Endothelial cell (in vitro differentiated cells): ENCODE measurements at regions not wholly inside any gene's neighbourhood (a gene's known extent, or its start where the extent isn't known, plus 50 kb on each side); places are given as distances from the start of the nearest gene placed in this dataset.
"Not testable (repeated sequence)": the region's sequence is repeated elsewhere in the genome, so short reads cannot be mapped to it uniquely, and the experiment has no call there.

Source experiments
- DNase-seq: peaks from one replicate; pipeline ENCODE4 v3.0.0; 2021; ENCODE audit warnings: low spot score
- H3K27ac Mint-ChIP-seq: one replicate; pipeline ENCODE4 v1.8.0; 2021; ENCODE audit warnings: mixed read lengths, inconsistent platforms; ENCODE audit not compliant: unreplicated experiment
- H3K27me3 Mint-ChIP-seq: one replicate; pipeline ENCODE4 v1.8.0; 2021; ENCODE audit warnings: mild to moderate bottlenecking, moderate library complexity, mixed read lengths, inconsistent platforms; ENCODE audit not compliant: unreplicated experiment
- H3K36me3 Mint-ChIP-seq: one replicate; pipeline ENCODE4 v1.8.0; 2021; ENCODE audit warnings: mild to moderate bottlenecking, low read depth, mixed read lengths, inconsistent platforms; ENCODE audit not compliant: unreplicated experiment
- H3K4me1 Mint-ChIP-seq: one replicate; pipeline ENCODE4 v1.8.0; 2021; ENCODE audit warnings: mild to moderate bottlenecking, mixed read lengths, inconsistent platforms; ENCODE audit not compliant: unreplicated experiment
- H3K4me3 Mint-ChIP-seq: one replicate; pipeline ENCODE4 v1.8.0; 2021; ENCODE audit warnings: mild to moderate bottlenecking, mixed read lengths, inconsistent platforms; ENCODE audit not compliant: unreplicated experiment
- H3K9me3 Mint-ChIP-seq: one replicate; pipeline ENCODE4 v1.8.0; 2021; ENCODE audit warnings: mixed read lengths, inconsistent platforms; ENCODE audit not compliant: unreplicated experiment
- CTCF ChIP-seq: fragments of 200-600 bp; sonication (generic); IDR thresholded peaks from one replicate; pipeline ENCODE4 v1.5.0; 2021; ENCODE audit warnings: antibody characterized with exemption; ENCODE audit not compliant: unreplicated experiment

GRCh38 chr6:67127041-67127440 lies 1420.0 kb upstream of the EYS start:
- no peak for DNase-seq
- no peaks in the 10 kb centered on the region for H3K27me3 Mint-ChIP-seq
- H3K36me3 Mint-ChIP-seq, result no peaks in the 10 kb centered on the region
- TF ChIP-seq CTCF, result no peak
- no peak overlapping the region for H3K27ac Mint-ChIP-seq
- no peak overlapping the region for H3K4me3 Mint-ChIP-seq
- no peaks in the 10 kb centered on the region for H3K4me1 Mint-ChIP-seq
- no peaks in the 10 kb centered on the region for H3K9me3 Mint-ChIP-seq

GRCh38 chr6:67121115-67121514 lies 1414.1 kb upstream of the EYS start:
- no peak for DNase-seq
- H3K36me3 Mint-ChIP-seq, result no peaks in the 10 kb centered on the region
- no peaks in the 10 kb centered on the region for H3K9me3 Mint-ChIP-seq
- no peak overlapping the region for H3K4me3 Mint-ChIP-seq
- H3K27ac Mint-ChIP-seq, result no peak overlapping the region
- H3K27me3 Mint-ChIP-seq, result peaks cover 2% of the 10 kb centered on the region
- no peak for TF ChIP-seq CTCF
- no peaks in the 10 kb centered on the region for H3K4me1 Mint-ChIP-seq

- no peaks in the 10 kb centered on the region for H3K9me3 Mint-ChIP-seq
- no peaks in the 10 kb centered on the region for H3K36me3 Mint-ChIP-seq
- H3K4me1 Mint-ChIP-seq, result no peaks in the 10 kb centered on the region
- no peak for TF ChIP-seq CTCF
- H3K27me3 Mint-ChIP-seq, result no peaks in the 10 kb centered on the region
- no peak overlapping the region for H3K4me3 Mint-ChIP-seq
- DNase-seq, result no peak
- H3K27ac Mint-ChIP-seq, result no peak overlapping the region
These were observed 1405.1 kb upstream of the EYS start for GRCh38 chr6:67112120-67112519.

- DNase-seq, result no peak
- Mint-ChIP-seq H3K4me3 (no peak overlapping the region), H3K27ac (no peak overlapping the region), H3K36me3 (no peaks in the 10 kb centered on the region), H3K4me1 (no peaks in the 10 kb centered on the region), H3K9me3 (no peaks in the 10 kb centered on the region), H3K27me3 (peaks cover 2% of the 10 kb centered on the region)
- no peak for TF ChIP-seq CTCF
These were observed 1395.7 kb upstream of the EYS start for GRCh38 chr6:67102743-67103142.

- not testable (repeated sequence) for H3K9me3 Mint-ChIP-seq, DNase-seq, H3K27me3 Mint-ChIP-seq, H3K4me3 Mint-ChIP-seq, H3K36me3 Mint-ChIP-seq, H3K4me1 Mint-ChIP-seq, H3K27ac Mint-ChIP-seq
These were observed 1388.7 kb upstream of the EYS start for GRCh38 chr6:67095618-67096226.
